ENCODE measurements at regions not wholly inside any gene's neighbourhood (a gene's known extent, or its start where the extent isn't known, plus 50 kb on each side); places are given as distances from the start of the nearest gene placed in this dataset.

GRCh38 chr11:56898856-56899255 lies 89.9 kb upstream of the OR5AK2 start:
- TF ChIP-seq CTCF (conservative IDR thresholded peaks at IDR 0.05), result no peak
- no peak overlapping the region for H3K27ac ChIP-seq

GRCh38 chr11:56890584-56891305 lies 98.0 kb upstream of the OR5AK2 start:
- TF ChIP-seq CTCF (conservative IDR thresholded peaks at IDR 0.05), result no peak
- no peak overlapping the region for H3K27ac ChIP-seq

- TF ChIP-seq CTCF (conservative IDR thresholded peaks at IDR 0.05), result no peak
- H3K27ac ChIP-seq, result no peak overlapping the region
Measured at GRCh38 chr11:56889986-56890385, 98.7 kb upstream of the OR5AK2 start.

GRCh38 chr11:56887940-56888339 lies 100.8 kb upstream of the OR5AK2 start:
- no peak overlapping the region for H3K27ac ChIP-seq
- TF ChIP-seq CTCF (conservative IDR thresholded peaks at IDR 0.05), result no peak

GRCh38 chr11:56886455-56886854 lies 102.3 kb upstream of the OR5AK2 start:
- no peak for TF ChIP-seq CTCF (conservative IDR thresholded peaks at IDR 0.05)
- no peak overlapping the region for H3K27ac ChIP-seq

- no peak for TF ChIP-seq CTCF (conservative IDR thresholded peaks at IDR 0.05)
- no peak overlapping the region for H3K27ac ChIP-seq
Measured at GRCh38 chr11:56885854-56886253, 102.9 kb upstream of the OR5AK2 start.

GRCh38 chr11:56885177-56885576 lies 103.5 kb upstream of the OR5AK2 start:
- H3K27ac ChIP-seq, result no peak overlapping the region

More at GRCh38 chr11:56885177-56885576, 103.5 kb upstream of the OR5AK2 start:
- no peak for TF ChIP-seq CTCF (conservative IDR thresholded peaks at IDR 0.05)
